ENCODE measurements at regions not wholly inside any gene's neighbourhood (a gene's known extent, or its start where the extent isn't known, plus 50 kb on each side); places are given as distances from the start of the nearest gene placed in this dataset.

- H3K27me3 ChIP-seq (ENCODE audit: insufficient read depth, low read length, poor library complexity, severe bottlenecking) = no peaks in the 10 kb centered on the region
- TF ChIP-seq EZH2phosphoT487 (IDR thresholded peaks at IDR 0.05; ENCODE audit: borderline replicate concordance) = no peak
- no peak for TF ChIP-seq CTCF (conservative IDR thresholded peaks at IDR 0.05; ENCODE audit: low read length)
- no peaks in the 10 kb centered on the region for H3F3A ChIP-seq (ENCODE audit: low read depth)
- H3K9me3 ChIP-seq (ENCODE audit: insufficient read depth, low read depth, low read length) = peaks cover 3% of the 10 kb centered on the region; the same call in 1 of the 2 replicates
- no peaks in the 10 kb centered on the region for H3K79me2 ChIP-seq (ENCODE audit: insufficient read depth, low read length)
- H3K4me1 ChIP-seq (ENCODE audit: insufficient read depth, low read length, poor library complexity, severe bottlenecking) = no peaks in the 10 kb centered on the region
- no peak overlapping the region for H3K9ac ChIP-seq (ENCODE audit: low read depth, low read length, poor library complexity, severe bottlenecking)
- no peak overlapping the region for H3K4me2 ChIP-seq (ENCODE audit: low read depth, low read length, poor library complexity, severe bottlenecking)
- H3K4me3 ChIP-seq (ENCODE audit: low read length, poor library complexity, severe bottlenecking) = no peak overlapping the region
- no peaks in the 10 kb centered on the region for H3K36me3 ChIP-seq (ENCODE audit: insufficient read depth, low read length)
- H2AFZ ChIP-seq (ENCODE audit: low read length) = no peak overlapping the region
- no peaks in the 10 kb centered on the region for H3K9me2 ChIP-seq (replicated peaks; ENCODE audit: low read depth, low read length)
- no peaks in the 10 kb centered on the region for H4K20me1 ChIP-seq (ENCODE audit: insufficient read depth, low read length, poor library complexity, severe bottlenecking)
Measured at GRCh38 chr5:2909035-2909434, 157.6 kb upstream of the IRX2 start.

GRCh38 chr5:2908086-2908485 is 156.6 kb upstream of the IRX2 start:
- H2AFZ ChIP-seq (ENCODE audit: low read length) = no peak overlapping the region
- no peaks in the 10 kb centered on the region for H4K20me1 ChIP-seq (ENCODE audit: insufficient read depth, low read length, poor library complexity, severe bottlenecking)
- TF ChIP-seq EZH2phosphoT487 (IDR thresholded peaks at IDR 0.05; ENCODE audit: borderline replicate concordance) (no peak), CTCF (conservative IDR thresholded peaks at IDR 0.05; ENCODE audit: low read length) (no peak)
- no peaks in the 10 kb centered on the region for H3K9me2 ChIP-seq (replicated peaks; ENCODE audit: low read depth, low read length)
- H3K36me3 ChIP-seq (ENCODE audit: insufficient read depth, low read length) = no peaks in the 10 kb centered on the region
- H3K4me3 ChIP-seq (ENCODE audit: low read length, poor library complexity, severe bottlenecking) = no peak overlapping the region
- H3K27me3 ChIP-seq (ENCODE audit: insufficient read depth, low read length, poor library complexity, severe bottlenecking) = no peaks in the 10 kb centered on the region
- no peak overlapping the region for H3K9ac ChIP-seq (ENCODE audit: low read depth, low read length, poor library complexity, severe bottlenecking)
- H3K4me2 ChIP-seq (ENCODE audit: low read depth, low read length, poor library complexity, severe bottlenecking) = no peak overlapping the region
- H3K4me1 ChIP-seq (ENCODE audit: insufficient read depth, low read length, poor library complexity, severe bottlenecking) = no peaks in the 10 kb centered on the region
- H3K9me3 ChIP-seq (ENCODE audit: insufficient read depth, low read depth, low read length) = peaks cover 3% of the 10 kb centered on the region; the same call in 1 of the 2 replicates
- no peaks in the 10 kb centered on the region for H3F3A ChIP-seq (ENCODE audit: low read depth)
- no peaks in the 10 kb centered on the region for H3K79me2 ChIP-seq (ENCODE audit: insufficient read depth, low read length)

GRCh38 chr5:2906302-2907090 is 155.0 kb upstream of the IRX2 start:
- H3K36me3 ChIP-seq (ENCODE audit: insufficient read depth, low read length) = no peaks in the 10 kb centered on the region
- H3K4me2 ChIP-seq (ENCODE audit: low read depth, low read length, poor library complexity, severe bottlenecking) = no peak overlapping the region
- no peaks in the 10 kb centered on the region for H4K20me1 ChIP-seq (ENCODE audit: insufficient read depth, low read length, poor library complexity, severe bottlenecking)
- no peak overlapping the region for H3K4me3 ChIP-seq (ENCODE audit: low read length, poor library complexity, severe bottlenecking)
- no peaks in the 10 kb centered on the region for H3F3A ChIP-seq (ENCODE audit: low read depth)
- H3K4me1 ChIP-seq (ENCODE audit: insufficient read depth, low read length, poor library complexity, severe bottlenecking) = no peaks in the 10 kb centered on the region
- H3K79me2 ChIP-seq (ENCODE audit: insufficient read depth, low read length) = no peaks in the 10 kb centered on the region
- H3K9me2 ChIP-seq (replicated peaks; ENCODE audit: low read depth, low read length) = no peaks in the 10 kb centered on the region
- H2AFZ ChIP-seq (ENCODE audit: low read length) = no peak overlapping the region
- no peaks in the 10 kb centered on the region for H3K27me3 ChIP-seq (ENCODE audit: insufficient read depth, low read length, poor library complexity, severe bottlenecking)
- H3K9me3 ChIP-seq (ENCODE audit: insufficient read depth, low read depth, low read length) = peaks cover 7% of the 10 kb centered on the region; the same call in 1 of the 2 replicates
- no peak for TF ChIP-seq EZH2phosphoT487 (IDR thresholded peaks at IDR 0.05; ENCODE audit: borderline replicate concordance)
- TF ChIP-seq CTCF (conservative IDR thresholded peaks at IDR 0.05; ENCODE audit: low read length) = no peak
- no peak overlapping the region for H3K9ac ChIP-seq (ENCODE audit: low read depth, low read length, poor library complexity, severe bottlenecking)

Data from Loucy (cell line).